ENCODE measurements at regions not wholly inside any gene's neighbourhood (a gene's known extent, or its start where the extent isn't known, plus 50 kb on each side); places are given as distances from the start of the nearest gene placed in this dataset.
"Not testable (repeated sequence)": the region's sequence is repeated elsewhere in the genome, so short reads cannot be mapped to it uniquely, and the experiment has no call there.

DNA sequence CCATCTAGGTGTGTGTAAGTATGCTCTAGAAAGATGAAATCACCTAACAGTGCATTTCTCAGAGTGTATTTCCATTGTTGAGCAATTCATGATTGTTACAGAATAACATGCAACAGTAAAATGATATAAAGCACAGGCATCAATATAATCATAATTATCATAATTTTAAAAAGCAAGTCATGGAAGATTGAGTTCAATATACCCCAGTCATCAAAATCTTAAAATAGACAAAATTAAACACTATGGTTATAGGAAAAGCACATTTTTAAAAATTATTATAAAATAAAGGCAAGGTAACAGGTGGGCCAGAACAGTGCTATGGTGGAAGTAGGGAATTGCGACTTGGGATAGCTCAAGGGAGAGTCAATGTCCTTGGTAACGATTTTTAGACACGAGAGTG lies 555.4 kb upstream of the VRK2 start:
- Histone ChIP-seq H3K4me3 (ENCODE audit: low read depth, low read length) (no peak overlapping the region), H3K27me3 (replicated peaks) (no peaks in the 10 kb centered on the region), H3K36me3 (replicated peaks) (no peaks in the 10 kb centered on the region), H3K27ac (no peak overlapping the region)
- in situ Hi-C loops (cut with HindIII; ENCODE audit: low pct_ligation_motif_present, low sequenced_read_pairs): no loop called here
- TF ChIP-seq, protein P1, sequence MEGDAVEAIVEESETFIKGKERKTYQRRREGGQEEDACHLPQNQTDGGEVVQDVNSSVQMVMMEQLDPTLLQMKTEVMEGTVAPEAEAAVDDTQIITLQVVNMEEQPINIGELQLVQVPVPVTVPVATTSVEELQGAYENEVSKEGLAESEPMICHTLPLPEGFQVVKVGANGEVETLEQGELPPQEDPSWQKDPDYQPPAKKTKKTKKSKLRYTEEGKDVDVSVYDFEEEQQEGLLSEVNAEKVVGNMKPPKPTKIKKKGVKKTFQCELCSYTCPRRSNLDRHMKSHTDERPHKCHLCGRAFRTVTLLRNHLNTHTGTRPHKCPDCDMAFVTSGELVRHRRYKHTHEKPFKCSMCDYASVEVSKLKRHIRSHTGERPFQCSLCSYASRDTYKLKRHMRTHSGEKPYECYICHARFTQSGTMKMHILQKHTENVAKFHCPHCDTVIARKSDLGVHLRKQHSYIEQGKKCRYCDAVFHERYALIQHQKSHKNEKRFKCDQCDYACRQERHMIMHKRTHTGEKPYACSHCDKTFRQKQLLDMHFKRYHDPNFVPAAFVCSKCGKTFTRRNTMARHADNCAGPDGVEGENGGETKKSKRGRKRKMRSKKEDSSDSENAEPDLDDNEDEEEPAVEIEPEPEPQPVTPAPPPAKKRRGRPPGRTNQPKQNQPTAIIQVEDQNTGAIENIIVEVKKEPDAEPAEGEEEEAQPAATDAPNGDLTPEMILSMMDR (IDR thresholded peaks at IDR 0.05; ENCODE audit: low read depth, low read length, missing control alignments): no peak
- no peak for DNase-seq

DNA sequence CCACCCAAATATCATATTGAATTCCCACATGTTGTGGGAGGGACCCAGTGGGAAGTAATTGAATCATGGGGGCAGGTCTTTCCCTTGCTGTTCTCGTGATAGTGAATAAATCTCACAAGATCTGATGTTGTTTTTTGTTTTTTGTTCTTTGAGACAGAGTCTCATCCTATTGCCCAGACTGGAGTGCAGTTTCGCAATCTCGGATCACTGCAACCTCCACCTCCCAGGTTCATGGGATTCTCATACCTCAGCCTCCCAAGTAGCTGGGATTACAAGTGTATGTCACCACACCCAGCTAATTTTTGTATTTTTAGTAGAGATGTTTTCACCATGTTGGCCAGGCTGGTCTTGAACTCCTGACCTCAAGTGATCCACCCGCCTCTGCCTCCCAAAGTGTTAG lies 552.6 kb upstream of the VRK2 start:
- H3K27ac ChIP-seq; H3K4me3 ChIP-seq (ENCODE audit: low read depth, low read length); H3K27me3 ChIP-seq (replicated peaks); in situ Hi-C loops (cut with HindIII; ENCODE audit: low pct_ligation_motif_present, low sequenced_read_pairs); DNase-seq; H3K36me3 ChIP-seq (replicated peaks): not testable (repeated sequence)

DNA sequence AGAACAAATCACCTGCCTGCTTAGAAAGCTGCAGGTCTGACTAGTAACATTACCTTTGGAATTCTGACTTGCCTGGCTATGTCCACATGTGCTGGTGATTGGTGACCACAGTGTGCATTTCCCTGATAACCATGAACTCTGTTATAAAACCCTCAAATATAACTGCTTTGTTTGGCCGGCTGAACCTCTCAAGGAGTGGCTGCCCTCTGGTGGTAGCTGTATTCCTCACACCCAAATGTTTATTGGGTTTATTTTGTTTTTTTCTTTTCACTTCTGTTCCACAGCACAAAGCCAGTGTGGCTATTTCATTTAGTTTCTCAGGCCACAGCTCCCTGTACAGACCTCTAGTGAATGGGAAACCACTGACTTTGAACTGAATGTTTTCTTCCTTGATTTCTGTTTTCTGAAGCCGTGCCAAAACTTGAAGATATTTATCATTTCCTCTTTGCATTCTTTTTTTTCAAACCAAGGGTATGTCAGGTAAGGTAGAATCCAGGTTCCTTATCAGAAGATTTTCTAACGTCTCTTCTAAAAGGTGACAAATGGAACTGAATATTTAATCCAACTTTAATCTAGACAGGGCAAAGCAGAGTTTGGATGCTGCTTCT lies 549.0 kb upstream of the VRK2 start:
- H3K27ac ChIP-seq: no peak overlapping the region
- H3K36me3 ChIP-seq (replicated peaks): no peaks in the 10 kb centered on the region
- DNase-seq: peak; percentile 63
- in situ Hi-C loops (cut with HindIII; ENCODE audit: low pct_ligation_motif_present, low sequenced_read_pairs): no loop called here
- H3K27me3 ChIP-seq (replicated peaks): no peaks in the 10 kb centered on the region
- TF ChIP-seq, protein P1 (IDR thresholded peaks at IDR 0.05; ENCODE audit: low read depth, low read length, missing control alignments): peak; percentile 86
- no peak overlapping the region for H3K4me3 ChIP-seq (ENCODE audit: low read depth, low read length)

DNA sequence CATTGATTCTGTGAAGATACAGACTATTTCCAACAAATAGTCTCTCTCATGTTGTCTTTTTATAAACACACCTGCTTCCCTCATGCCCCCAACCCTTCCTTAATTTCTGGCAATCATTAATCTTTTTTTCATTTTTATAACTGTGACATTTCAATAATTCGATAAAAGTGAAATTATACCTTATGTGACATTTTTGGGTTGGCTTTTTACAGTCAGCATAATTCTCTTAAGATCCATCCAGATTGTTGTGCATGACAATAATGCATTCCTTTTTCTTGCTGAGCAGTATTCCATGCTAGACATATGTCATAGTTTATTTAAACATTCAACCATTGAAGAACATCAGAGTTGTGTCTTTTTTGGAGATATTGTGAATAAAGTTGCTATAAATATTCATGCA lies 541.8 kb upstream of the VRK2 start:
- H3K27ac ChIP-seq: no peak overlapping the region
- in situ Hi-C loops (cut with HindIII; ENCODE audit: low pct_ligation_motif_present, low sequenced_read_pairs): loop anchor here (25.0 kb wide), 1 partner anchor 1317 kb away; the partner anchor contains the start of gene CCDC85A
- H3K4me3 ChIP-seq (ENCODE audit: low read depth, low read length): no peak overlapping the region
- TF ChIP-seq, protein P1 (IDR thresholded peaks at IDR 0.05; ENCODE audit: low read depth, low read length, missing control alignments): no peak
- H3K27me3 ChIP-seq (replicated peaks): no peaks in the 10 kb centered on the region
- DNase-seq: no peak
- H3K36me3 ChIP-seq (replicated peaks): no peaks in the 10 kb centered on the region

DNA sequence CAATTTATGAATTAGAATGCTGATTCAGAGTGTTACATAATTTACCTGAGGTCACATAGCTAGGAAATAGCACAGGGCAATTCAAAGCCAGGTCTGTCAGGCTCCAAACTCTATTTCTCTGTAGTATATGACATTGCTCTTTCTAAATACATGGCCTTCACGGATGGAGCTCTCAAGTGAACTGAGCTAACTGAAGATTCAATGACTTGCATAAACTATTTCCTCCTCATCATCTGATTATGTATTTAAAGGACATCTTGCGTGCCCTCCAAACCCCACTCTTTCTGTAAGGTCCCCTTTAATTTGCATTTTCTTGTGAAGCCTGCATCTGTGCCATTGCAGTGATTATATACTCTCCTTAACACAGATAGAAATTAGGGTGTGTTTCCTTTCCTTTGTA lies 537.4 kb upstream of the VRK2 start:
- no peaks in the 10 kb centered on the region for H3K27me3 ChIP-seq (replicated peaks)
- in situ Hi-C loops (cut with HindIII; ENCODE audit: low pct_ligation_motif_present, low sequenced_read_pairs): loop anchor here (25.0 kb wide), 1 partner anchor 1322 kb away; the partner anchor contains the start of gene CCDC85A
- no peak overlapping the region for H3K27ac ChIP-seq
- DNase-seq: no peak
- no peak overlapping the region for H3K4me3 ChIP-seq (ENCODE audit: low read depth, low read length)
- H3K36me3 ChIP-seq (replicated peaks): no peaks in the 10 kb centered on the region
- TF ChIP-seq, protein P1 (IDR thresholded peaks at IDR 0.05; ENCODE audit: low read depth, low read length, missing control alignments): no peak

DNA sequence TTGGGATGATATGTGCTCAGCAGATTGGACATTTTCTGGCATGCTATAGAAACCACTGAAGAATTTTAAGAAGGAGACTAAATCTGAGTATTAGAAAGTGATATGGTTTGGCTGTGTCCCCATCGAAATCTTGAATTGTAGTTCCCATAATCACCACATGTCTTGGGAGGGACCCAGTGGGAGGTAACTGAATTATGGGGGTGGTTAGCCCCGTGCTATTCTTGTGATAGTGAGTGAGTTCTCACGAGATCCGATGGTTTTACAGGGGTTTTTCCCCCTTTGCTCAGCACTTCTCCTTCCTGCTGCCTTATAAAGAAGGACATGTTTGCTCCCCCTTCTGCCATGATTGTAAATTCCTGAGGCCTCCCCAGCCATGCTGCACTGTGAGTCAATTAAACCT lies 535.9 kb upstream of the VRK2 start:
- Histone ChIP-seq H3K27me3 (replicated peaks) (no peaks in the 10 kb centered on the region), H3K27ac (no peak overlapping the region), H3K36me3 (replicated peaks) (no peaks in the 10 kb centered on the region), H3K4me3 (ENCODE audit: low read depth, low read length) (no peak overlapping the region)
- DNase-seq: no peak
- in situ Hi-C loops (cut with HindIII; ENCODE audit: low pct_ligation_motif_present, low sequenced_read_pairs): loop anchor here (25.0 kb wide), 1 partner anchor 1323 kb away; the partner anchor contains the start of gene CCDC85A
- TF ChIP-seq, protein P1 (IDR thresholded peaks at IDR 0.05; ENCODE audit: low read depth, low read length, missing control alignments): peak; percentile 3
